HEK293 (cell line): ENCODE measurements at regions not wholly inside any gene's neighbourhood (a gene's known extent, or its start where the extent isn't known, plus 50 kb on each side); places are given as distances from the start of the nearest gene placed in this dataset.

Experiments used
- BCL11B ChIP-seq: fragments of 450-650 bp; formaldehyde crosslinking; IDR thresholded peaks from 2 replicates; pipeline ENCODE4 v1.5.1; 2016; ENCODE audit warnings: low read depth, missing biosample characterization, missing genetic modification characterization
- GFI1B ChIP-seq: fragments of 450-650 bp; formaldehyde crosslinking; IDR thresholded peaks from 2 replicates; pipeline ENCODE4 v1.5.1; 2016; ENCODE audit warnings: missing biosample characterization, missing genetic modification characterization
- GLIS2 ChIP-seq: fragments of 450-650 bp; formaldehyde crosslinking; IDR thresholded peaks from 2 replicates; pipeline ENCODE4 v1.5.1; 2016; ENCODE audit warnings: missing biosample characterization, missing genetic modification characterization
- MZF1 ChIP-seq: fragments of 450-650 bp; formaldehyde crosslinking; IDR thresholded peaks from 2 replicates; pipeline ENCODE4 v1.5.1; 2017; ENCODE audit warnings: missing biosample characterization, missing genetic modification characterization, borderline replicate concordance
- SETDB1 ChIP-seq: IDR thresholded peaks from one replicate; pipeline ENCODE4 v1.6.1; 2017; ENCODE audit warnings: mild to moderate bottlenecking, low read length, moderate library complexity, mixed read lengths; ENCODE audit not compliant: insufficient read length
- WT1 ChIP-seq: fragments of 450-650 bp; formaldehyde crosslinking; IDR thresholded peaks from 2 replicates; pipeline ENCODE4 v1.5.1; 2016; ENCODE audit warnings: missing biosample characterization, missing genetic modification characterization
- YY2 ChIP-seq: fragments of 450-650 bp; formaldehyde crosslinking; IDR thresholded peaks from 2 replicates; pipeline ENCODE4 v1.5.1; 2016; ENCODE audit warnings: missing biosample characterization, missing genetic modification characterization
- ZBTB1 ChIP-seq: fragments of 450-650 bp; formaldehyde crosslinking; IDR thresholded peaks from 2 replicates; pipeline ENCODE4 v1.5.1; 2016; ENCODE audit warnings: missing biosample characterization, missing genetic modification characterization
- ZNF112 ChIP-seq: fragments of 450-650 bp; formaldehyde crosslinking; IDR thresholded peaks from 2 replicates; pipeline ENCODE4 v1.5.0; 2017; ENCODE audit warnings: missing biosample characterization, missing genetic modification characterization
- ZNF155 ChIP-seq: fragments of 450-650 bp; formaldehyde crosslinking; IDR thresholded peaks from 2 replicates; pipeline ENCODE4 v1.5.1; 2016; ENCODE audit warnings: missing biosample characterization, missing genetic modification characterization
- ZNF157 ChIP-seq: fragments of 450-650 bp; formaldehyde crosslinking; IDR thresholded peaks from 2 replicates; pipeline ENCODE4 v1.5.1; 2016; ENCODE audit warnings: missing biosample characterization, missing genetic modification characterization
- ZNF221 ChIP-seq: fragments of 450-650 bp; formaldehyde crosslinking; IDR thresholded peaks from 2 replicates; pipeline ENCODE4 v1.5.1; 2017; ENCODE audit warnings: missing biosample characterization, missing genetic modification characterization, borderline replicate concordance
- ZNF302 ChIP-seq: fragments of 450-650 bp; formaldehyde crosslinking; IDR thresholded peaks from 2 replicates; pipeline ENCODE4 v1.5.1; 2016; ENCODE audit warnings: missing biosample characterization, missing genetic modification characterization, low read depth
- ZNF324 ChIP-seq: fragments of 450-650 bp; formaldehyde crosslinking; IDR thresholded peaks from 2 replicates; pipeline ENCODE4 v1.5.1; 2016; ENCODE audit warnings: missing biosample characterization, missing genetic modification characterization
- ZNF501 ChIP-seq: fragments of 450-650 bp; formaldehyde crosslinking; IDR thresholded peaks from 2 replicates; pipeline ENCODE4 v1.5.1; 2016; ENCODE audit warnings: missing biosample characterization, missing genetic modification characterization
- ZNF600 ChIP-seq: fragments of 450-650 bp; formaldehyde crosslinking; IDR thresholded peaks from 2 replicates; pipeline ENCODE4 v1.5.1; 2016; ENCODE audit warnings: missing biosample characterization, missing genetic modification characterization
- ZNF624 ChIP-seq: fragments of 450-650 bp; formaldehyde crosslinking; IDR thresholded peaks from 2 replicates; pipeline ENCODE4 v1.5.1; 2017; ENCODE audit warnings: missing biosample characterization, missing genetic modification characterization
- ZNF626 ChIP-seq: fragments of 450-650 bp; sonication (Bioruptor Pico); formaldehyde crosslinking; IDR thresholded peaks from 2 replicates; pipeline ENCODE4 v1.5.1; 2018; ENCODE audit warnings: missing biosample characterization, missing genetic modification characterization, inconsistent platforms
- ZNF768 ChIP-seq: fragments of 450-650 bp; formaldehyde crosslinking; IDR thresholded peaks from 2 replicates; pipeline ENCODE4 v1.5.1; 2018; ENCODE audit warnings: missing biosample characterization, mild to moderate bottlenecking, missing genetic modification characterization
- ZNF777 ChIP-seq: fragments of 450-650 bp; formaldehyde crosslinking; IDR thresholded peaks from 2 replicates; pipeline ENCODE4 v1.5.1; 2017; ENCODE audit warnings: missing biosample characterization, missing genetic modification characterization, borderline replicate concordance
- ZSCAN23 ChIP-seq: fragments of 450-650 bp; formaldehyde crosslinking; IDR thresholded peaks from 2 replicates; pipeline ENCODE4 v1.5.1; 2016; ENCODE audit warnings: missing biosample characterization, missing genetic modification characterization
- TF ChIP-seq, protein P1 (sequence below): fragments of 450-650 bp; formaldehyde crosslinking; IDR thresholded peaks from 2 replicates; pipeline ENCODE4 v1.5.1; 2016; ENCODE audit warnings: missing biosample characterization, missing genetic modification characterization, borderline replicate concordance
- TF ChIP-seq, protein P2 (sequence below): fragments of 450-650 bp; formaldehyde crosslinking; IDR thresholded peaks from 2 replicates; pipeline ENCODE4 v1.5.1; 2016; ENCODE audit warnings: missing biosample characterization, missing genetic modification characterization
- TF ChIP-seq, protein P3 (sequence below): fragments of 450-650 bp; formaldehyde crosslinking; IDR thresholded peaks from 2 replicates; pipeline ENCODE4; 2016; ENCODE audit warnings: missing biosample characterization, missing genetic modification characterization
- TF ChIP-seq, protein P4 (sequence below): fragments of 450-650 bp; formaldehyde crosslinking; IDR thresholded peaks from 2 replicates; pipeline ENCODE4 v1.5.1; 2016; ENCODE audit warnings: missing biosample characterization, missing genetic modification characterization
- TF ChIP-seq, protein P5 (sequence below): fragments of 450-650 bp; IDR thresholded peaks from 2 replicates; pipeline ENCODE4 v1.5.1; 2018; ENCODE audit warnings: missing biosample characterization, missing genetic modification characterization
- TF ChIP-seq, protein P6 (sequence below): sonication (generic); formaldehyde crosslinking; IDR thresholded peaks from 2 replicates; pipeline ENCODE4 v1.8.1; 2022; ENCODE audit warnings: mild to moderate bottlenecking, moderate library complexity, missing genetic modification reagents
- TF ChIP-seq, protein P7 (sequence below): IDR thresholded peaks from 2 replicates; pipeline ENCODE4 v1.6.1; 2011; ENCODE audit warnings: mild to moderate bottlenecking, low read depth, low read length, borderline replicate concordance

DNA sequence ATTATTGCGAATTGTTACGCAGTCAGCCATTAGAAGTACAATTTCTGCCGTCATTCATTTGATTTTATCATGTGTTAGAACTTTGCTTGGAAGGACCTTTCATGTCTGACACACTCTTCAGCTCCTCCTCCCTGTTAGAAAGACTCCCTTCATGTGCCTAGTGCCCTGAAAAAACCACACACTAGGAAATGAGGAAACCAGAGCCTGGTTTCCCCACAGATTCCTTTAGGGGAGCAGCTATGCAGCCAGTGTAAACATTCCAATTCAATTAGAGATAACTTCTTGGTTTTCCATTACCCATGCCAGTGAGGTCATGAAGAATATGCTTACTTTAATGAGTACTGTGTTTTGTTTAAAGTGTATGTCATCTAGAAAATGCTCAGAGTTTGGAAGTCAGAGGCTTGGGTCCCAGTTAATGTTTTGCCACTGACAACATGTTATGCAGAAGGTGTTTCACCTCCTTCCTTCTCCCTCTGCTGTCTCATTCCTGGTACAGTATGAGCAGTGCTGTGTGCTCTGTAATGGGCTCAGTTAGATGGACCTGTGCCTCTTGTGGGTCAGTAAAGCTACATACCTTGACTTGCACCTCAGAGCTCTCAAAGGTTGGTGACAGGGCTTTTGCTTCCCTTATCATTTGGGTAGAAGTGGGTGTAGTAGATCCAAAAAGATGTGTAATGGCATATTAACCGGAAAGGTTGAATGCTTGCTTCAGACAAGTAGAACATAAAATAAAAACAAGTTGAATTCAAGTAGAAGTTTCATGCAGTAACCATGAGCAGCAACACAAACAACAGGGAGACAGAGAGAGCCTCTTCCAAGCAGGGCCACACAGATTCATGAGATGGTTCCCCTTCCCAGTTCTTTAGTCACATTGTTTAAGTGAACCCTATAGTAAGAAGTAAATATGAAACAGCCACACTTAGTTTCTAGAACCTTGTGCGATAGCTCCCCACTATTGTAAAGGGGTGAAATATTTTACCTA lies 52.6 kb upstream of the TNFAIP8 start (continued):
- TF ChIP-seq, protein P1, sequence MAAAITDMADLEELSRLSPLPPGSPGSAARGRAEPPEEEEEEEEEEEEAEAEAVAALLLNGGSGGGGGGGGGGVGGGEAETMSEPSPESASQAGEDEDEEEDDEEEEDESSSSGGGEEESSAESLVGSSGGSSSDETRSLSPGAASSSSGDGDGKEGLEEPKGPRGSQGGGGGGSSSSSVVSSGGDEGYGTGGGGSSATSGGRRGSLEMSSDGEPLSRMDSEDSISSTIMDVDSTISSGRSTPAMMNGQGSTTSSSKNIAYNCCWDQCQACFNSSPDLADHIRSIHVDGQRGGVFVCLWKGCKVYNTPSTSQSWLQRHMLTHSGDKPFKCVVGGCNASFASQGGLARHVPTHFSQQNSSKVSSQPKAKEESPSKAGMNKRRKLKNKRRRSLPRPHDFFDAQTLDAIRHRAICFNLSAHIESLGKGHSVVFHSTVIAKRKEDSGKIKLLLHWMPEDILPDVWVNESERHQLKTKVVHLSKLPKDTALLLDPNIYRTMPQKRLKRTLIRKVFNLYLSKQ: no peak
- no peak for TF ChIP-seq ZNF626
- TF ChIP-seq, protein P2, sequence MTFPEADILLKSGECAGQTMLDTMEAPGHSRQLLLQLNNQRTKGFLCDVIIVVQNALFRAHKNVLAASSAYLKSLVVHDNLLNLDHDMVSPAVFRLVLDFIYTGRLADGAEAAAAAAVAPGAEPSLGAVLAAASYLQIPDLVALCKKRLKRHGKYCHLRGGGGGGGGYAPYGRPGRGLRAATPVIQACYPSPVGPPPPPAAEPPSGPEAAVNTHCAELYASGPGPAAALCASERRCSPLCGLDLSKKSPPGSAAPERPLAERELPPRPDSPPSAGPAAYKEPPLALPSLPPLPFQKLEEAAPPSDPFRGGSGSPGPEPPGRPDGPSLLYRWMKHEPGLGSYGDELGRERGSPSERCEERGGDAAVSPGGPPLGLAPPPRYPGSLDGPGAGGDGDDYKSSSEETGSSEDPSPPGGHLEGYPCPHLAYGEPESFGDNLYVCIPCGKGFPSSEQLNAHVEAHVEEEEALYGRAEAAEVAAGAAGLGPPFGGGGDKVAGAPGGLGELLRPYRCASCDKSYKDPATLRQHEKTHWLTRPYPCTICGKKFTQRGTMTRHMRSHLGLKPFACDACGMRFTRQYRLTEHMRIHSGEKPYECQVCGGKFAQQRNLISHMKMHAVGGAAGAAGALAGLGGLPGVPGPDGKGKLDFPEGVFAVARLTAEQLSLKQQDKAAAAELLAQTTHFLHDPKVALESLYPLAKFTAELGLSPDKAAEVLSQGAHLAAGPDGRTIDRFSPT: no peak
- TF ChIP-seq ZNF157: no peak
- no peak for TF ChIP-seq ZNF155 (tag by site-specific recombination)
- peak; percentile 74; the same call in 1 of the 2 replicates for TF ChIP-seq GFI1B (tag by site-specific recombination)
- TF ChIP-seq, protein P3, sequence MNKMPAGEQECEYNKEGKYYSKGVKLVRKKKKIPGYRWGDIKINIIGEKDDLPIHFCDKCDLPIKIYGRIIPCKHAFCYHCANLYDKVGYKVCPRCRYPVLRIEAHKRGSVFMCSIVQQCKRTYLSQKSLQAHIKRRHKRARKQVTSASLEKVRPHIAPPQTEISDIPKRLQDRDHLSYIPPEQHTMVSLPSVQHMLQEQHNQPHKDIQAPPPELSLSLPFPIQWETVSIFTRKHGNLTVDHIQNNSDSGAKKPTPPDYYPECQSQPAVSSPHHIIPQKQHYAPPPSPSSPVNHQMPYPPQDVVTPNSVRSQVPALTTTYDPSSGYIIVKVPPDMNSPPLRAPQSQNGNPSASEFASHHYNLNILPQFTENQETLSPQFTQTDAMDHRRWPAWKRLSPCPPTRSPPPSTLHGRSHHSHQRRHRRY: no peak
- 0 out of 2 replicates have a peak, but pooled peaks have one; percentile 18 for TF ChIP-seq ZBTB1
- peak; percentile 96 for TF ChIP-seq WT1 (tag by site-specific recombination)
- no peak for TF ChIP-seq ZNF112 (tag by site-specific recombination)
- TF ChIP-seq, protein P4, sequence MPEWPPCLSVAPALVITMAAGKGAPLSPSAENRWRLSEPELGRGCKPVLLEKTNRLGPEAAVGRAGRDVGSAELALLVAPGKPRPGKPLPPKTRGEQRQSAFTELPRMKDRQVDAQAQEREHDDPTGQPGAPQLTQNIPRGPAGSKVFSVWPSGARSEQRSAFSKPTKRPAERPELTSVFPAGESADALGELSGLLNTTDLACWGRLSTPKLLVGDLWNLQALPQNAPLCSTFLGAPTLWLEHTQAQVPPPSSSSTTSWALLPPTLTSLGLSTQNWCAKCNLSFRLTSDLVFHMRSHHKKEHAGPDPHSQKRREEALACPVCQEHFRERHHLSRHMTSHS (tag by site-specific recombination): no peak
- TF ChIP-seq, protein P5, sequence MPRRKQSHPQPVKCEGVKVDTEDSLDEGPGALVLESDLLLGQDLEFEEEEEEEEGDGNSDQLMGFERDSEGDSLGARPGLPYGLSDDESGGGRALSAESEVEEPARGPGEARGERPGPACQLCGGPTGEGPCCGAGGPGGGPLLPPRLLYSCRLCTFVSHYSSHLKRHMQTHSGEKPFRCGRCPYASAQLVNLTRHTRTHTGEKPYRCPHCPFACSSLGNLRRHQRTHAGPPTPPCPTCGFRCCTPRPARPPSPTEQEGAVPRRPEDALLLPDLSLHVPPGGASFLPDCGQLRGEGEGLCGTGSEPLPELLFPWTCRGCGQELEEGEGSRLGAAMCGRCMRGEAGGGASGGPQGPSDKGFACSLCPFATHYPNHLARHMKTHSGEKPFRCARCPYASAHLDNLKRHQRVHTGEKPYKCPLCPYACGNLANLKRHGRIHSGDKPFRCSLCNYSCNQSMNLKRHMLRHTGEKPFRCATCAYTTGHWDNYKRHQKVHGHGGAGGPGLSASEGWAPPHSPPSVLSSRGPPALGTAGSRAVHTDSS (tag by site-specific recombination): no peak
- TF ChIP-seq, protein P6, sequence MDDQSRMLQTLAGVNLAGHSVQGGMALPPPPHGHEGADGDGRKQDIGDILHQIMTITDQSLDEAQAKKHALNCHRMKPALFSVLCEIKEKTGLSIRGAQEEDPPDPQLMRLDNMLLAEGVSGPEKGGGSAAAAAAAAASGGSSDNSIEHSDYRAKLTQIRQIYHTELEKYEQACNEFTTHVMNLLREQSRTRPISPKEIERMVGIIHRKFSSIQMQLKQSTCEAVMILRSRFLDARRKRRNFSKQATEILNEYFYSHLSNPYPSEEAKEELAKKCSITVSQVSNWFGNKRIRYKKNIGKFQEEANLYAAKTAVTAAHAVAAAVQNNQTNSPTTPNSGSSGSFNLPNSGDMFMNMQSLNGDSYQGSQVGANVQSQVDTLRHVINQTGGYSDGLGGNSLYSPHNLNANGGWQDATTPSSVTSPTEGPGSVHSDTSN: no peak
- TF ChIP-seq YY2 (tag by site-specific recombination): no peak
- no peak for TF ChIP-seq BCL11B
- TF ChIP-seq GLIS2: no peak
- peak; percentile 98 for TF ChIP-seq ZNF600 (tag by site-specific recombination)
- TF ChIP-seq ZNF768: no peak
- TF ChIP-seq ZNF777 (tag by site-specific recombination): no peak
- peak; percentile 95 for TF ChIP-seq MZF1 (tag by site-specific recombination)
- no peak for TF ChIP-seq ZSCAN23 (tag by site-specific recombination)
- TF ChIP-seq, protein P7, sequence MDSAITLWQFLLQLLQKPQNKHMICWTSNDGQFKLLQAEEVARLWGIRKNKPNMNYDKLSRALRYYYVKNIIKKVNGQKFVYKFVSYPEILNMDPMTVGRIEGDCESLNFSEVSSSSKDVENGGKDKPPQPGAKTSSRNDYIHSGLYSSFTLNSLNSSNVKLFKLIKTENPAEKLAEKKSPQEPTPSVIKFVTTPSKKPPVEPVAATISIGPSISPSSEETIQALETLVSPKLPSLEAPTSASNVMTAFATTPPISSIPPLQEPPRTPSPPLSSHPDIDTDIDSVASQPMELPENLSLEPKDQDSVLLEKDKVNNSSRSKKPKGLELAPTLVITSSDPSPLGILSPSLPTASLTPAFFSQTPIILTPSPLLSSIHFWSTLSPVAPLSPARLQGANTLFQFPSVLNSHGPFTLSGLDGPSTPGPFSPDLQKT: no peak
- TF ChIP-seq ZNF302 (tag by site-specific recombination): no peak
- TF ChIP-seq ZNF624 (tag by site-specific recombination): no peak
- no peak for TF ChIP-seq ZNF221 (tag by site-specific recombination)
- no peak for TF ChIP-seq SETDB1
- 0 out of 2 replicates have a peak, but pooled peaks have one; percentile 34 for TF ChIP-seq ZNF324 (tag by site-specific recombination)
- peak; percentile 60; the same call in 1 of the 2 replicates for TF ChIP-seq ZNF501 (tag by site-specific recombination)
